Stimulated activated CD8-positive, alpha-beta memory T cell treated with anti-CD3 and anti-CD28 coated beads, Interleukin-12 subunit alpha, Interleukin-12 subunit beta, amount 100 ng/mL, for 24 hours (primary cell): ENCODE measurements at regions not wholly inside any gene's neighbourhood (a gene's known extent, or its start where the extent isn't known, plus 50 kb on each side); places are given as distances from the start of the nearest gene placed in this dataset.
"Not testable (repeated sequence)": the region's sequence is repeated elsewhere in the genome, so short reads cannot be mapped to it uniquely, and the experiment has no call there.

Experiments
- DNase-seq: peaks from one replicate; pipeline ENCODE4 v3.0.0-alpha.2; 2020; ENCODE audit errors: extremely low read depth

DNA sequence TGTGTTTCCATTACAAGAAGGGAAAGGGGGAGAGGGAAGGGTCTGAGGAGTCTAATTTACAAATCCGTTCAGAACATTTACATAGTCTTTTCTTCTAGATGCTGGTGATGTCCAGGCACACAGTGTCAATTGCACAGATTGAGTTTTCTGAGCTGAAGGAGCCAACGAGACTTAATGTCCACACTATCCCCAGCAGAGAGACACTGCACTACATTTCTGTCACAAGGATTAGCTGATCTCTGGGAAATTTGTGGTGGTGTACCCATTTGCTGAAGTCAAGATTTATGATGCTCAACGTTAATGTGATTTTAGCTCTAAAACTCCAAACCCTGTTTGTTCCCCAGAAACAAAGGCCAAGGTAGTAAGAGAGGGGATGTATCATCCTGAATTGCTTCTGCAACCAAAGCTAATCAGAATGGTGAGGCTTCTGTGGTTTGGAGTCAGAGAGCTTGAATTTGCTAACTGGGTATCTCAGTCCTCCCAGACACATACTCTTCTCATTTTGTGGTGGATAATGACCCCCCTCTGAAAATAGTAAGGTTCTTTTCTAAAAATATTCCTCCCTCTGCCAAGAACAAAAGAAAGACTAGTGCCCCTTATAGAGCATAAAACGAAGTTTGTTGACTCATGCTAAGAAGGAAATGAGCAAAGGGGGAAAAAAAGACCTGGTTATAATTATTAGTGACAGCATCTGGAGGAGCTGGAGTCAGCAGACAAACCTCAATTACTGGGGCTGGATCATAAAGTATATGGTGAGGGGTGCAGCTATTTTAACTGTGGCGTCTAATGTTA lies 416.9 kb downstream of the PSAT1 start:
- no peak for DNase-seq

DNA sequence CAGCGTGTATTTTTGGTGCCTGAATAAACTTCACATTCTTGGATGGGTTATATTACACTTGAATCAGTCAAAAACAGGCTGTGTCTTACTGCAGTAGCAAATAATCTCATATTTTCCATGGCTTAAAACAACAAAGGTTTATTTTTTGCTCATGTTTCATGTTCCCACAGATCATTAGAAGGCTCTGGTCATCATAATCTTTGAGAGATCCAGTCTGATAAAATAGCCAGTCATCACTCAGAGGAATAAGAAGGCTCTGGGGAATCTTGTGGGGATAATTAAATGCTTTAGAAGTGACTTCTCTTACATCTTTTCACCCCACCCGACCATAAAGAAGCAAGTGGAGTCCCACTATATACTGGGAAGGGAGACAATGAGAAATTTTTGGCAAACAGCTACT lies 417.7 kb downstream of the PSAT1 start:
- no peak for DNase-seq

DNA sequence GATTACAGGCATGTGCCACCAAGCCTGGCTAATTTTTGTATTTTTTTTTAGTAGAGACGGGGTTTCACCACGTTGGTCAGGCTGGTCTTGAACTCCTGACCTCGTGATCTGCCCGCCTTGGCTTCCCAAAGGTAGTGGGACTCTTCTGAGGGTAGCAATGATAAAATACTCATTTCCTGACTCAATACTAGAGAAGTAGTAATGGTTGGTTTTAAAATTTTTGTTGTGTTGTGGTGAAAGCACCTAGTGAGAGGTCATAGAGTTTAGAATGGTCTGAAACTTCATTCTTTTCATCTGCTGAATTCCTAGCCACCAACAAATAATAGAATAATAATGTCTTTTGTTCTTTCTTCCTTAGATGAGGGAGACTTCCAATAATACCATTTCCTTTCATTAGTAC lies 422.1 kb downstream of the PSAT1 start:
- not testable (repeated sequence) for DNase-seq

DNA sequence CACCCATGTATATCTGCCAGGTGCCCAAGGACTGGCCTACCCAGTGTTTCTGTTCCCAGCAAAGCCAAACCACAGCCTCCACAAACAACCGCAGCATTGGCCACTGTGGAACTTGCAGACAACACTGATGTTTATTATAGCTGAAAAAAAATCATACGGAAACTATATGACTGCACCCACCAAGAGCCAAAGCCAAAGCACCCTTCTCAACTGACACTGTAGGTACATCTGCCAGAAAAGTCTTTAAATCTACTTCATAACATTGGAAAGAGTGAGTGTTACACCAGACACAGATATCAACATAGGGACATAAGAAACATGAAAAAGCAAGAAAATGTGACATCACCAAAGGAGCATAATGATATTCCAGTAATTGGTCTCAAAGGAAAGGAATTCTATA lies 428.0 kb downstream of the PSAT1 start:
- DNase-seq, result no peak

DNA sequence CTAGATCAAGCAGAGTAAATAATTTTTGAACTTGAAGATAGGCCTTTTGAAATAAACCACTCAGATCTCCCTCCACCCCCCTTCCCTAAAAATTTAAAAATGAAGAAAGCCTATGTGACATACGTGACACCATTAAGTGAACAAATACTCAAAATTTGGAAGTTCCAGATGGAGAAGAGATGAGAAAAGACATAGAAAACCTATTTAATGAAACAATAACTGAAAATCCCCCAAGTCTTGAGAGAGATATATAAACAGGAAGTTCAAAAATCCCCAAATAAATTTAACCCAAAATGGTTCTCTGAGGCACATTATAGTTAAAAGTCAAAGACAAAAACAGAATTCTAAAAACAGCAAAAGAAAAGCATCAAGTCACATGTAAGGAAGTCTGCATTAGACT lies 428.6 kb downstream of the PSAT1 start:
- DNase-seq, result no peak

DNA sequence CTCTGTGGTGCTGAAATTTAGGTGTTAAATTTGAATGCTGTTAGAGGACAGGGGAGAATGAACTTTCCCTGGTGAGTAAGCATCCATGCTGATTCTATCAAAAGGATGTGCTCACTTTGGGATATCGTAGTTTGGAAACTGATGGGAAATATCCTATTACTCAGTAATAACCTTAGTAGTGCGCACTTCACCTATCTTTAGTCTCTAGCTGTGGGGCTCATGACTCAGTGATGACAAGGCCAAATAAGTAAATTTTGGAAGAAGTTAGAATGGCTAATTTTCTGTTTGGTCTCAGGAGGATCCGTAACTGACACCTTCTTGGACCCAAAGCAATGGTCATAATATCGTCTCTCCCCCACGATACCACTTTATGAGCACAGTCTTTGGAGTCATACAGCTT lies 448.4 kb downstream of the PSAT1 start:
- no peak for DNase-seq

DNA sequence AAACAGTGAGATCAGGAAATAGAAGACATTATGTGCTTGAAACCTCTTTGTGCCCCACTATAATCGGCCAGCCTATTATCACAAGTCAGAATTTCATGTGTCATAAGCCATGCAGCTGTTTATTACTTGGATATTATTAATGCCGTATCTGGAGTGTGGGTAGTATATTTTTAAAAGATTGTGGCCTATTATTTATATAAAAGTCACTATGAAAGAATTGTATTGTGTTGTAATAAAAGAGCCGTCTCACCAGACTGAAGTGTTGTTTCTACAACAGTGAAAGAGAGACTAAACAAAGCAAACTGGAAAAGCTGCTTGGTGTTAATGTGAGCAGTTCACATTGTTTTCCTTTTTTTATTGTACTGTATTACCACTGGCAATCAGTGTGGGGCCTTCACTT lies 449.1 kb downstream of the PSAT1 start:
- DNase-seq, result no peak

DNA sequence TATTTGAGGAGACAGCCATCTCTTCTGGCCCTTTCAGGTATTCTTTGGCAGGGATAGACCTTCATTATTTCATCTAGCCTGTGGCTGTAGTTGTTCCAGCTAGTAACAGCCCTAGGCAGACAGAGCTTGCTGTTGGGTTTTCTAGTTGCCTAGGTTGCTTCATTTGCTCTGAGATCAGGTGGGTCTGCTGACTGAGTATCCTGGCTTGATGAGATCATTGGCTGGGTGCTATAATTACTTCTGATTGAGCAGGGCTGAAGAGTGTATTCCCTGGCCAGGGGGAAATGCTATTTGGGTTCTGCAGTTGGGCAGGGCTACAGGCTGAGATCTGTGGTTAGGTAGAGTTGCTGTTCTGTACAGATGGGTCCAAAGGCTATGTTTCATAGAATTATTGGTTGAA lies 456.1 kb downstream of the PSAT1 start:
- DNase-seq, result no peak

DNA sequence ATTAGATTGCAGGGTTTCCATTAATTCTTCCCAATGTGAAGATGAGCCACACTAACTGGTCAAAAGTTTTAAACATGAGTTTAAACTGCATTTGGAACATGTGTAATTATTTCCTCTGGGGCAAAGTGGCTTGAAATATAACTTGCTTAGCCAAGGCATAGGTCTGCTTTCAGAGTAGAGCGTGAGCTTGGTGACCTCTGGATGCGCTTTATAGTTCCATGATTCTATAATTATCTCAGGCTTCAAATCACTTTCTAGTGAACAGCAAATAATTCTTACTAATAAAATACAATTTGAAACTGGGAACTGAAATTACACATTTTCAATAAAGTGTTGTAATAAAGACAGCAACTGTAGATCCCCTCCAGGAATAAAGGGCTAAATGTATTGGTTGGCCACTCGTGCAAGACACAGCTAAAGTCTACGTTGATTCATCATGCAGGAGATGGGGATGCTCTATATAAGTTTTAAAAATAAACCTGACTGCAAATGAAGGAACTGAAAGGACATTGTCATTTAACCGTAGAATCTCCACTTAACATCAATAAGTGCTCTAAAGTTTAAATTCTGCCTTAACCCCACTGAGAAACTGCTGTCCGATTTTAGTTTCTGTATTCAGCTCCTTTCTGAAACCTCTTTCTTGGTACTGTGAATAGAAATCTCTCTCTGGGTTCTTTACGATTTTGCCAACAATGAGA lies 460.0 kb downstream of the PSAT1 start:
- no peak for DNase-seq

DNA sequence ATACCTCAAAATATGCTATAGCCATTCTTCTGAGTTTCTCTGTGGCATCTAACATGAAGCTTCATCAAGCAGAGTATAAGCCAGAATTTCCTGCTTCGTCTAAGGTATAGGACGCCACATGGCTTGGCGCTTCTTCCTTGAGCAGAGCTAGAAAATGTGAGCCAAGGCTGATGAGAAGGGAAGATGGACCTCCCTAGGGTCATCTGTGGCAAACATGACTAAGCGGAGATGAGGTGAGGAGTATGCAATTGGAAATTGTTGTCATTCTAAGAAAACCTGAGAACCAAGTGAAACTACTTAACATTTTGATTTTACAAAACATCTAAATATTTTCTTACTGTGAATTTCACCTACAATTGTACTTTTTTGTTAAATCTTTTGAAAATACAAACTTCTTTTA lies 466.5 kb downstream of the PSAT1 start:
- DNase-seq, result no peak

DNA sequence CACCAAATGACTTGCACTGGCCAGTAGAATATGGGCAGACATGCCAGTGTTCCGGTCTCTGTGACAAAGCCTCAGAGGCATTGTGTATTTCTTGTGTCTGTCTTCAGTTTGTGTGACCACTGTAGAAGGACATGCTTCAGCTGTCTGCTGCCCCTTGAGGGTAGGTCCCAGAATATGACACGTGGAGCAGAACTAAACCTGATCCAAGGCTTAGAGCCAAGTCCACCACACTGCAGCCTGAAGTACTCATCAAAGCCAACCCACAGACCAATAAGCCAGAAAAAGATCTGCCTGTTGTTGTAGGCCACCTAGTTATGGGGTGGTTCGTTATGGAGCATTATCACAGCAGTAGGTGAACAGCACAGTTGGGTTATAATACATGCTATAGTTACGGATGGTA lies 468.9 kb downstream of the PSAT1 start:
- no peak for DNase-seq

DNA sequence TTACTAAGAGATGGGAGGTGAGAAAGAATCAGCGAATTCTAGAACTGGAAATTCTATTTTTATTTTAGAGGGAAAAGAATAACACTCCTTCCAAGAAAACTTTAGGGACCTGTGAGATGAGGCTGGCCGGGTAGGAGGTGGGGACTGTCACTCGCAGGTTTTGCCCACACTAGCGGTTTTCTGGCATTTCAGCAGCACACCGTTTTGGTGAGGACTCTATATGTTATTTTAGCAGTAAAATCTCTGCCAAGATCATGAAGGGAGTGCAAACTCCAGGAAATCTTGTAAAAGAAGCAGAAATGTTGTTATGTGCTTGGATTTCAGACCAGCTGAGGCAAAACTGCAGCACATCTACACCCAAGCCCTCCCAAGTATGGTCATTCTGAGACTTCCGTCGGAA lies 470.6 kb downstream of the PSAT1 start:
- no peak for DNase-seq

DNA sequence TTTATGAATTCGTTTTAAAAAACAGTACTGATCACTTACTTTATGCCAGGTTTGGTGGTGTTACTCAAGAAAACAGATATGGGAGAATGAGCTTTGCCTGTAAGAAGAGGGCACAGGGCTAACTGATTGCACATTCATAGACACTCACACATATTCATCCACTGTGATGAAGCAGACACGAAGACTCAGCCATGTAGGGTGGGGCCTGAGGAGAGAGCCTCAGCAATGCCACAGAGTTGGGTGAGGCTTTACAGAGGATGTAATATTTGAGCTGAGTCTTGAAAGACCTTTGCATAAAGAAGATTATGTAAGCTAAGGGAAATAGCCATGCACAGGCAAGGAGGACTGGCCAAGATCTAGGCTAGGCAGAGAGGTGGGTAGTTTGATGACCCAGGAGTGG lies 472.8 kb downstream of the PSAT1 start:
- DNase-seq, result no peak

DNA sequence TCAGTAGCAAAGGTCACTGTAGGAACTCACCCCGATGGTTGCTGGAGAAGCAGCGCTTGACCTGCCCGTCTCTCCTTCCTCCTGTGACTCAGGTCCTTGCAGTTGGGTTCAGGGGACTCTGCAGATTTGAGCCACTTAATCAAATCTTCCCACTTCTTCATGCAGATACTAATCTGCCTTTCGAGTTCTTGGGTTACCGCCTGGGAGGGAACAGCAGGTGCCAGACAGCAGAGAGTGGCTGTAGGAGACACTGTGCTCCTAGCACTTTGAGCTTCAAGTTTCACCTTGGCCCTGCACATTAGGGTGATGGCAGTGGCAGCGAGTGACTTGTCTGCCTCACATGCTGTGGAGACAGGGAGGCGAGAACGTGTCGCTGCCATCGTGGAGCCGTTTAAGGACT lies 478.3 kb downstream of the PSAT1 start:
- DNase-seq, result no peak

DNA sequence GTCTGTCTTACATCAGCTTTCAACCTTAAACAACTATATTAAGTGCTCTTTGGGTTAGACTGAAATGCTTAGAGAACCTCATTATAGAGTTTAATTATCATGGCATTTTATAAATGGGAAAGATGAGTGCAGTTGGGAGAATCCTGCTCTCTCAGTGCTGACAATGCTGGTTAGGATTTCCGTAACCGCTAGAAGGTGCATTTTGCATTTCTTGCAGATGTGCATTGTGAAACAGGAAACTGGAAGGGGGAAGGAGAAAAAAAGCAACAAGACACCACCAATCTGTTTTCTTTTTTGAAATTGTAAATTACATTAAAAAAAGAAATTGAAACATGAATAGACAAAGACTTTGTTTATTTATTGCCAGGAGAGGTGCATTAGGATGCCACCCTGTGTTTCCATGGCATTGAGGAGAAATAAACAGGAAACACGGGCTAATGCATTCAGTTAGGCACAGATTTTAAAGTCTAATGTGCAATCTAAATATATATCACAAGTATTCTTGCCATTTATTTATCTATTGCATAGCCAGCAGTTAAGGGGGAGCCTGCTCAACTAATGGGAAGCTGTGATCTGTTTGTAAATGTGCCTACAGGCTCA lies 478.9 kb downstream of the PSAT1 start:
- DNase-seq, result no peak

DNA sequence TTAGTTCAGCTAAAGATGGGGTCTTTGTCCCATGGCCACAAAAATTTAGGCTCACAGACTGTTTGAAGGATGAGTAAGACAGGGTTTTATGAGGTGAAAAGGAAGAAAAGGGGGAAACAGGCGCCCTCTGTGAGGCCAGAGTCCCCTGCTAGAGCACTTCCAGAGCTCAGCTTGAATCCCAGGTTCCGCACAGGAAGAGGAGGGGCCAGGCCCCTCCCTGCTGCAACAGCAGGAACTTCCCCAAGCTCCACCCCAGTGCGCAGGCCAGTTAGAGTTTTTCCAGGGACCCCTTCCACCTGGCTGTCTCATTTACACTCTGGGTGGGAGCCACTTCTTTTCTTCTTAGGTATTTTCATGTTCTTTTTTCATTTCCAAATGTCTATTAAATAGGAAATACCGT lies 480.8 kb downstream of the PSAT1 start:
- DNase-seq, result no peak

DNA sequence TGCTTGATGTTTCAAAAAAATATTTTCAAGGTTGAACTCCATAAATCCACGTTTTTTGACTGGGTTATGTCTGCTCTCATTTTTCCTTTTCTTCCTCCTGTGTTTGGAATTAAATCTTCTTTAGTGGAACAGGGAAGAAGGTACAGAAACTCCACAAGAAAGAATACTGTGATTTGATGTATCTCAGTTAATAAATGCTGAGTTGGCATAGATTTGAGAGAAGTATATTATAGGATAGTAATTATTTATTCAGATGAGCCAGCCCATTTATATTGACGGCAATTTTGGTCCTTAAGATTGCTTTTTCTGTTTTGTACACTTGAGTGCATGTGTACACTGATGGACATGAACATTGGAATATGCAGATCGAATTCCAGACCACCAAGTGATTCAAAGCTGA lies 481.4 kb downstream of the PSAT1 start:
- DNase-seq, result no peak

DNA sequence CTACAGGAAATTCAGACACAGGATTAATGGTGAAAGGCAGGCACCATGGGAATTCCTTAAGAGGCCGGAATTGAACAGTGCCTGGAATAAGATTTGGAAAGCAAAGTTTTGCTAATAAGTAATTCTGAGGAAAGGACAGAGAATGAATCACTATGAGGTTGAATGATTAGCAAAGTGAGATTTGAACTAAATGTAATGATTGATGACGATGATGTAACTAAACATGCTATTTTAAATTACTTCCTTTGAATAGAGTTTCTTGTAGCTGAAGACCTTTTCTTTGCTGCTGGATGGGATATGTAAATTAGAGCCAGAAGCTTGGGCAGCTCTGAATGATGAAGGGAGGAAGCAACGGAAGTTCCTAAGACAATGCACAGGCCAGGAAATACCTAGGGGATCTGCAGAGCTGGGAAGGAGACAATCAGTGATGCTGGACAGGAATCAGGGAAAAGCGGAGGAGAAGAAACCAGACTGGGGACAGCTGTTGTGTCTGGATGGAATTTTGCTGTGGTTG lies 482.0 kb downstream of the PSAT1 start:
- no peak for DNase-seq

DNA sequence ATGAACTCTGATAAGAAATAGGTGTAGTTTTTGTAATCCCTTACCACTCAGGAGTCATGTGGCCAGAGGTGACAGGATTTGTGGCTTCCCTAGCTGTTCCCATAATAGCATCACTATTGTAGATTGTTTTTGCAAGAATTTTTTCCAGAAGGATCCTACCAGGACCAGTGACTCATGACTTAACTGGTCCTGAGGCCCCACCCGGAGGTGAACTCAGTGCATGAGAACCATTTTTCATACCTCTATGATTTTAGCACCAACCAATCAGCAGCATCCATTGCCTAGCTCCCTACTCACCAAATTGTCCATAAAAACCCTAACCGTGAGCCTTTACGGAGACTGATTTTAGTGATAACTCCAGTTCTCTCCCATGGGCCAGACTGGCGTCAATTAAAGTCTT lies 484.8 kb downstream of the PSAT1 start:
- no peak for DNase-seq

DNA sequence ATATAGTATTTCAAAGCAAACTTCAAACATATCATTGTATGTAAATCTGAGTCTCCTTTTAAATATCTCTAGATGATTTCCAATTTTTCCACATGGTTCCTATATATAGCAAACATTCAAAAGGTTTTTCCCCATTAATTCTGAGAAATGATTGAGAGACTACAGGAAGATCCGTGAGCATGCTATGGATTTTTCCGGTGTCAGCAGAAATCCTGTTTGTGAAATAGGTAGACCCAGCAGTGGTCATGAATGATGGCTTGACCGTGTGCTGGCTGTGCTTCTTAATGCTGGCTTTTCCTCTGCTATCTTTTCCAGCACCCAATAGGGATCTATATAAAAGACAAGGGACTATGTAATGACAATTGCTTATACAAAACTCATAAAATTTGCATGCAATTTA lies 485.3 kb downstream of the PSAT1 start:
- no peak for DNase-seq

DNA sequence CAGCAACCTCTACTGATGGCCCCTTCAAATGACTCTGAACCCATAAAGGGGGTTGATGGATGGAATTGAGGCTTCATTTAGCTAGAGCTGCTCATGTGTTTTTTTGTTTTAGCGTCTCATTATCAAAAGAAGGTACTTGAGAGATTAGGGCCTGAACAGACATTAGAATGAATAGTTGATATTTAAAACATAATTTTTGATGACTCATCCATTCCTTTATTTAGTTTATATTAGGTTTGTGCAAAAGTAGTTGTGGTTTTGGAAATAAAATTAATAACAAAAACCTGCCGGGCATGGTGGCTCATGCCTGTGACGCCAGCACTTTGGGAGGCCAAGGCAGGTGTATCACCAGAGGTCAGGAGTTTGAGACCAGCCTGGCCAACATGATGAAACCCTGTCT lies 485.9 kb downstream of the PSAT1 start:
- no peak for DNase-seq

DNA sequence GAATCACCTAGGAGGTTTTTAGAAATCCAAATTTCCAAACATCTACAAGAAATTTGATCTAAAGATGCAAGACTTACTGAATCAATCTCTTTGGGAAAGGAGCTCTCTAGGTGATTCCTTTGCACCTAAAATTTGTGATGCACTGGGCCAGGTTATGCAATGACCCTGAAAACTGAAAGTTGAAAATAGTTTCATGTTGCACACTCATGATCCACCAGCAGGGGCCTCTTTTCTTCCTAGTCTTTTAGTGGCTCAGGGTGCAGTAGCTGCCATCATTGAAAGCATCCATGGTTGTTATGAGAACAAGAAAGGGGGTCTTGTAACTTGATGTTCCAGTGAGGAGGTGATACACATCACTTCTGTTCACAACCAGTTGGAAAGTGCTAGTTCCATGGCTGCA lies 486.8 kb downstream of the PSAT1 start:
- no peak for DNase-seq

DNA sequence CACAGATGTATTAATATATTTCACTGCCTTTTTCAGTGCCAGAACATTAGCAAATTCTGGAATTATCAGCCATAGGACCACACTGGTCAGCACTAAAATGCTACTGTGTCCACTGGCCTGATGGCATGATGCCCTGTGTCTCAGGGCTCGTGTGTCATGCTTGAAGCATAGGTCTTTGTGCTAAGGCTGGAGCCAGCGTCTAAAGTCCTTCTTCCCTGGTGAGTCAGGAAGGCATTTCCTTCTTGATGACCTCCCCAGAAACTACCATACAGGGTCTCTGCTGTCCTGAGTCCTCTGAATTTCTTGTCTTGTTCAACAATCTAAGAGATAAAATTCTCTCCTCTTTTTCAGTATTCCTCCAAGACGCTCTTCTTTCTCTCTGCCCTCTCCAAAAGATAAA lies 489.9 kb downstream of the PSAT1 start:
- DNase-seq, result no peak
